NOMO-1 treated with DMSO at 0.1 percent for 48 hours (cell line): ENCODE measurements at regions not wholly inside any gene's neighbourhood (a gene's known extent, or its start where the extent isn't known, plus 50 kb on each side); places are given as distances from the start of the nearest gene placed in this dataset.
"Not testable (repeated sequence)": the region's sequence is repeated elsewhere in the genome, so short reads cannot be mapped to it uniquely, and the experiment has no call there.

ENCODE experiments used
- DNase-seq: peaks from one replicate; lab custom pipeline; 2025; ENCODE audit not compliant: unreplicated experiment; lab: John Stamatoyannopoulos, UW

DNA sequence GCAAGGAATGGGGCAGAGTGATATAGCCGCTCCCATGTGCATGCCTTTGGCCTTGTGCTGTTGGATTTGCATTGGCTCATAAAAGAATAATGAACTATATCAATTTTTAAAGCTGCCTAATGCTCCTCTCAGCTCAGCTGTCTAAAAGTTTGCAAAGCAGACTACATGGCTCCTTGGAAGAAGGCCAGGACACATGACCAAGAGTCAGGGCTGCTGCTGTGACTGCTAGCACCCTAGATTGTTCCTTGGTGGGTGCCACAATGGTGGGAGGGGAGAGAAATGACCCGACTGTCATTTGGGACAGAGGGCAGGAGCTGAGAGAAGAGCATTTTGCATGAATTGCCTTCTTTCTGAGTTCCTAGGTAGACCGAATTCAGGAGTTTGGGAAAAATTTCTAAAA, 307.9 kb downstream of the PDCD6IP start:
- no peak for DNase-seq

DNA sequence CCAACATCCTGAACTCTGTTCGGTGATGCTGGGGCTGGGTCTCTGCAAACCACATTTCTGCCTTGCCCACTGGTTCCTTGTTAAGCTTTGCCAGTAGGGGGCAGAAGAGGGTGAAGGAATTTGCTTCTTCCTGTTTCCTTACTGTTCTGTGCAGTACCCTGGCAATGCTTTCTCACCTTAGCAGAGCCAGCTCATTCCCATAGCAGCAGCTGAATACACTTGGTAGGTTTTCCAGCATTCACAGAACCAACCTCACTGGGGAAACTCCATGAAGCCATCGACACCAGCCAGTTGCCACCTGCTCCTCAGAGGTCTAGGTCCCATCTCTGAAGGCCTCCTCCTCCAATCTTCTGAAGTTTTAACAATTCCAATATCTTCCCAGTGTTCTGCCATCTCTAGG, 308.4 kb downstream of the PDCD6IP start:
- DNase-seq, result peak; percentile 36

DNA sequence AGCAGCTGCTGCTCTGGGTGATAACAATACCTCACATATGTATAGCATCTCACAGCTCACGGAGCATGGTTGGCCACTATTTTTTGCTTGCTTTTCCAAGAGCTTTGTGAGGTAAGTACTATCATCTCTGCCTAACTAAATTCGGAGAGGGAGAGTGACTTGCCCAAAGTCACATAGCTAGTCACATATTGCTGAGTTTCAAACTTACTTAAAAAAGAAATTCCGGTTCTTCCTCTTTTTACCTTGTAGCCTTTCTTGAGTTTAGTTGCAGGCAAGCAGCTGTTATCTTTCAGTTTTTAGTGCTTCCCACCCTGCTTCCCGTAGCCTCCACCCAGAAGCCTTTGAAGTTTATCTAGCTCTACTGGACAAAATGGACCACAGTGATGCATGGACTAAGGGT, 309.2 kb downstream of the PDCD6IP start:
- DNase-seq, result no peak

DNA sequence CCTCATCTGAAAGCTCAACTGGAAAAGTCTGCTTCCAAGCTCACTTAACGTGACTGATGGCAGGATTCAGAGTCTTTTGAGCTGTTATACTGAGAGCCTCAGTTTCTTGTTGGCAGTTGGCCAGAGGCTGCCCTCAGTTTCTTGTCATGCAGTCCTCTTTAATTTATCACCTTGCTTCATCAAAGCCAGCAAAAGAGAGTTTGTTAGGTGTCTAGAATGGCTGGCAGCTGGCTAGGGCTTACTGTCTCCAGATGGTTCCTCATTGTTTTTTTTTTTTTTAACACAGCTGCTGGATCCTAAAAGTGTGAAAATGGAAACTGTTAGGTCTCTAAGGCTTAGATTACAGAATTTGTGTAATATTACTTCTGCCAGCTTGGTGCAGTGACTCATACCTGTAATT, 310.6 kb downstream of the PDCD6IP start:
- DNase-seq, result no peak

DNA sequence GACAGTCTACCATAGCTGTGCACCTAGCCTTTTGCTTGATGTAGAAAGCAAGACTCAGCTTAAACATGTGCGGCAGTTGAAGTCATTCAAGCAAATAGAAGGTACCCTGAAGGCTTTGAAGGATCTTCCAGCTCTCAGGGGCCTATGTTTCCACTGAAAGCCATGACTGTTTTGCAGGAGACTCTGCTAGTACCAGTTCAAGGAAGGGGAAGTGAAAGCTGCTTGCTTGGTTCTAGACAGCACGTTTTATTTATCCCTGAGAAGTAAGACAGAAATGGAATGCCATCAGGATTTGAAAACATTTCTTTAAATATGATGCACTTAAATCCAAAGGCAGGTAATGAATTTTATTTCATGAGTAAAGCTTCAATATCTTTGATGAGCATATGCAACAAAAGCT, 311.4 kb downstream of the PDCD6IP start:
- DNase-seq, result peak; percentile 70

DNA sequence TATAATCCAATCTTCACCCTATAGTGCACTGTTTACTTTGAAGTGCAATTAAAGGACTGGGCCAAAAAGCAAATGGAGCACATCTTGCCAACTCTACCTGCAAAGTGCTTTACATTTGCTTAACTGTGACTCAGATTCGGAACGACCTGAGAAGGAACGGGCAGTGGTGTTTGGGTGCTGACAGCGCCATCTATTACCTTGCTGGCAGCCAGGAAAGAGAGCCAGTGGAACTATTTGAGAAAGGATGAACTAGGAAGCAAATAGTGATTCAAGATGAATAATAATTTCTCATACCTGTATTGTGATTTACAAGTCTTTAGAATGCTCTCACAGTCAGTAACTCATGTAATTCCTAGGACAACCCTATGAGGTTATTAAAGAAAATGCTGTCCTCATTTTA, 312.9 kb downstream of the PDCD6IP start:
- DNase-seq, result no peak

DNA sequence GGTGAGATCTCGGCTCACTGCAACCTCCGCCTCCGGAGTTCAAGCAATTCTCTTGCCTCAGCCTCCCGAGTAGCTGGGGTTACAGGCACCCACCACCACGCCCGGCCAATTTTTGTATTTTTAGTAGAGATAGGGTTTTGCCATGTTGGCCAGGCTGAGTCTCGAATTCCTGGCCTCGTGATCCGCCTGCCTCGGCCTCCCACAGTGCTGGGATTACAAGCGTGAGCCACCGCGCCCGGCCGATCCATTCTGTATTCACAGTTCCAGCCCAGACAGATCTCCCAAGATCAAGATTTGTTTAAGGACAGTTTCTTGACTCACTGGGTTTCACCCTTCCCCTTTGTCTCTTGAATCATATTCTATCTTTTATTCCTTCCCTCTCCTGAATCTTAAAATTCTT, 313.8 kb downstream of the PDCD6IP start:
- not testable (repeated sequence) for DNase-seq

DNA sequence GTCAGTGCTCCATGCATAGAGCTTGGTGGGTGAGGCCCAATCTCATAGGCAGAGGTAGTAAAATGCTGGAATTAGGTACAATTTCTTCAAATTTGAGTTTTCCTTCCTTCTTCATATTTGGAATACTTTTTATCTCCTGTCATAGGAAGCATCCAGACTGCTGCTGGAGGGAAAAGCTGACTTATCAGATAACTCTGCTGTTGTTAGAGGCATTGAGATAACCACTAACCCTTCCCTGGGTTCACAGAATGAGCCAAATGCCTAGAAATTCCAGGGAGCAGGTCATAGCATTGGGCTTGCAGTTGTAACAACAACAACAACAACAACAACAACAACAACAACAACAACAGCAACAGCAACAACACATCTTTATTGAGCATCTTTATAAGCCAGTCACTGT, 332.7 kb downstream of the PDCD6IP start:
- no peak for DNase-seq

DNA sequence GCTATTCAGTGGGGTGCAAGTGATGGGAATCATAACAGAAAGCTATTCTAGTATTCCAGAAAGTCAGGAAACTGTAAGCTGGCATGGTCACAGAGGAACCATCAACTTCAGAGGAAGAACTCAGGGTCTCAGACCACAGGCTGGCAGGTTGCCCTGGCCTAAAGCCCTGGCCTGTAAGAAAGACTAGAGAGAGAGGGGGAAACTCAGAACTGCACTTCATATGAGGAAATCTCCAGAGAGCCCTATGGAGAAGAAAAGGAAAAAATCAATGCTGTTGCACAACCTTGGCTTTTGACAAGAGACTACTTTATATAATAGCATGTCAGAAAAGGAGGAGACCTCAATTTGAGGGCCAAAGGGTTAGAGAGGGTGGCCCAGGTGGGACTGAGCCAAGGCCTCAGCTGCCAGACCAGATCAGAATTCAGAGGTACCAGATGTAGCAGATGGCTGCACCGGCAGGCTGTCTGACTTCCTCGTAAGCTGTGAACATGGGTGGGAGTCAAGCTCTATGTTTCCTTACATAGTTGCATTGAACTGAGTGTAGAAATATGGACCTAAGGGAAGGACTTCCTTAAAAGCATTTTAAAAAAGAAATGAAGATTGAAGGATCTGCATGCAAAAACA, 333.8 kb downstream of the PDCD6IP start:
- DNase-seq, result no peak

DNA sequence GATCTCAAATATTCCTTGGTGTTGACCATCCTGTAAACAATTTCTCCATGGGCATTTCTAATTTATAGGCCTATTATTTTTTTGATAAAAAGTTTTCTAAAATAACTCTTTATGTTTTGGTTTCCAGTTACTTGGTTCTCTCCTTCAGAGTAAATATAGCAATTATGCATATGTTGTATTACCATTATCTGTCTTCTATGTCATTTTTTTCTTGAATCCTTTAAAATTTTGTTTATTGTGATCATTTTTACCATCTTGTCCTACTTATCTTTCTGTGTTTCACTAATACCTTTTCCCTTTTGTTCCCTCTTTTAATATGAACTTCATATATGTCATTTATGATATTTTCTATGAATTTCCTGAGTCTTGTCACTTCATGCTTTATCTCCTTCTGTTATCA, 341.1 kb downstream of the PDCD6IP start:
- no peak for DNase-seq

DNA sequence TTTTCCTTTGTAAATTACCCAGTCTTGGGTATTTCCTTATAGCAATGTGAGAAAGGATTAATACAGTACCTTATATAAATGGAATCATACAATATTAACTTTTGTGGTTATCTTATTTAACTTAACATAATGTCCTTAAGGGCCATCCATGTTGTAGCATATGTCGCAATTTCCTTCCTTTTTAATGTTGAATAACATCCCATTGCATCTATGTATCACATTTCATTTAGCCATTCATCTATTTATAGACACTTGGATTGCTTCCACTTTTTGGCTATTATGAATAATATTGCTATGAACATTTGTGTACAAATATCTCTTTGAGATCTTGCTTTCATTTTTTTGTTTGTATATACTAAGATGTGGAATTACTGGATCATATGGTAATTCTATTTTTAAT, 342.2 kb downstream of the PDCD6IP start:
- peak; percentile 49 for DNase-seq

DNA sequence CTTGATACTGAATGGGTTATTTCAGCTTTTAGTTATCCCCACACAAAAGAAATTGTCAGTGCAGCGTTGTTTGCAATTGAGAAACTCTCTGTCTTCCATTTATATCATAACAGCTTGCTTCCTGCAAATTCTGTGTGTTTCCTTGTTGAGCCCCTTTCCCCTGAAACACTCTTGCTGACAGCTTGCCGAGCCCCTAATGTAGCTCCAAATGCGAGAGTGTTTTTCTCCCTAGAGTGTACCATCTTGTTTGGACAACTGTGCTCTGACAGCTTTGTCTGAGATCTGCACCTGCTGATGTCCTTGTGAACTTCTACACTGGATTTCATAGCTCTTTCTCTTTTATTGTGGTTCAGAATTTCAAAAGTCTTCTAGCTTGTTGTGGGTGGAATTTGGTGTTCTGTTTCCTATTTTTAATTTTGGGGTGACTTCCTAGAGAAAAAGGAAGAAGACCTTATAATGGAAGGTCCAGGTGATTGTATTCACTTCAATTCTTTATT, 343.5 kb downstream of the PDCD6IP start:
- no peak for DNase-seq

DNA sequence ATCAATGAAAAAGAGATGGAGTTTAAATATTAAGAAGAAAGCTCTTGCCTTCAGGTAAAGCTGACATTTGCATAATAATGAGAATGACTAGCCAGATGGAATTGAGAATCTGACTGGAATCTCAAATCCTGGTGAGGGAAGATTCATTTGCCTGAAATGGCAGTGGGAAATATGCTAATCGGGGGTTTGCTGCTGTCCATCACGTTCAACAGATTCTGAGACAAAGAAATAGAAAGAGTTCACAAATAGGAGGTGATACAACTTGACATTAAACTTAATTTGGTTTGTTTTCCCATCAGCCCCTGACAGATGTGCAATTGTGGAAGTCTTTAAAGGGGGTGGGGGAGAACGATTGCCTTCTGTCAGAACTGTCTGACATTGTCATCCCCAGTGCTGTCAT, 347.4 kb downstream of the PDCD6IP start:
- DNase-seq, result no peak

DNA sequence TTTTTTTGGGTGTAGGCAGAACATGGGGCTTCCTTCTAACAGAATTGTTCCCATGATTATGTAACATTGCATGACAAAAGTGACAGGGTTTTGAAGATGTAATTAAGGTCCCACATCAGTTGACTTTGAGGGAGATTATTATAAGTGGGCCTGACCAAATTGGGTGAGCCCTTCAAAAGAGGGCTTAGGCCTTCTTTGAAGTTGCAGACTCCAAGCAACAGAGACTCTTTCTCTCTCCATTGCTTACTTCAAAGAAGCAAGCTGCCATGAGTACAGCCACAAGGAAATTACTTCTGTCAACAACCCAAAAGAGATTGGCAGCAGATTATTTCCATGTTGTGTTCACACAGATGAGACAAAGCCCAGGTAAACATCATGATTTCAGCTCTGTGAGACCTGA, 348.2 kb downstream of the PDCD6IP start:
- DNase-seq, result no peak

DNA sequence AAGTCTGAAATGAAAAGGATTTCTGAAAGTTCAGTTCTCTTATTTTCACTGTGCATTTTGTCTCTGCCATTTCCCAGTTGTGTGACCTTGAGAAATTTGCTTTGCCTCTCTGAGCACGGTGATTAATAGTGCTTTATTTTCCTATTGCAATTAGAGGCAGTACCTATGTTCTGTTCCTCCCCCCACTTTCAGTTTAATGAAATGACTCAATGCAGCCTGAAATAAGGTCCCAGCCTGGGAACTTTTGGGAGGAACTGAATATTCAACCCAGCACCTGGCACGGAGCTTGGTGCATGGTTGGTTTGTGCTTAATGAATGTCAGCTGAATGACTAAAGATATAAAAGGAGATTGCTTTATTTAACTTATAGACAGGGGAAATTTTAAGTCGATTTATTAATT, 352.6 kb downstream of the PDCD6IP start:
- no peak for DNase-seq

DNA sequence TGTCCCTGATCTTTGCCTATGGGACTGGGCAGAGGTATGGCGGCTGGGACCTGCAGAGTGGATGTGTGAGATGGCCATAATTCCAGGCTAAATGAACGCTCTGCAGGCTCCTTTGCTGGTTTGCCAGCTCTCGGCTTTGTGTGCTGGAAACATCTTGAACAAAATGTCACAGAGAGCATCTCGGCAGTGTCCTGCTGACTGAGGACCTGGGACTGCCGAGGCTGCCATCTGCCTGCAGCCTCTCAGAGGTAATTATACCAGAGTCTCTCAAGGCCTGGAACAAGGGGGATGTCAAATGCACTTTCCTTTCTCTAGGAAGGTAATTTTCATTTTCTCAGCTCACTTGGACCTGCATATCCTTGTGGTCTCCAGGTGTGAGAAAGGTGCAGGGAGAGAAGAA, 354.2 kb downstream of the PDCD6IP start:
- no peak for DNase-seq

DNA sequence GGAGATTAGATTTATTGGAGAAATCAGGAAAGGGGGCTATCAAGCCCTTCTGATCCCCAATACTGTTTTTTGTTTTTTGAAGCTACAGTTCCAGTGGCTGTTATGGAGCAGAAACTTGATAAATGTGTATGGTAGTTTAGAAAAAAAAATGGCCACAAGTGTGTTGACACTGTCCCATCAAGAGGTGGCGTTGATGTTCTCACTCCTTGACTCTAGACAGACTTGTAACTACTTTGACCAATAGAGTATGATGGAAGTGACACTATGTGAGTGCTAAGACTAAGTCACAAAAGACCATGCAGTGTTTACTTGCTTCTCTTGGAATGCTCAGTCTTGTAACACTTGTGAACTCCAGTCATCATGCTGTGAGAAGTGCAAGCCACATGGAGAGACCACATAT, 356.7 kb downstream of the PDCD6IP start:
- no peak for DNase-seq

DNA sequence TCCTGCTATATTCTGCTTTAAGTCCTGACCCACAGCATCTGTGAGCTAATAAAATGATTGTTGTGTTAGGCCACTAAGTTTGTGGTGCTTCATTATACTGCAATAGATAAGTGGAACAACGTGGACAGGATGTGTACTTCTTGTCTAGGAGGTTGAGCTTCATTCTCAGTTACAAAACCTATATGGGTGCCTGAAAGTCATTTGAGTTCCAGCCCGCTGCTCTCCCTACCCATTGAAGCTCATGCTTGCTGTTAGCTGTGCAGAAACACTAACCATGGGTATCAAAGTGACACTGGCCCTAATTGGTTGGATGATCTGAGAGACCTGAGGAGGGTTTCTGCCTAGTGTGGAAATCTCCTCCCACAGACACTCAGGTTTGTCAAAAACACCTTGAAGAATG, 357.2 kb downstream of the PDCD6IP start:
- no peak for DNase-seq

DNA sequence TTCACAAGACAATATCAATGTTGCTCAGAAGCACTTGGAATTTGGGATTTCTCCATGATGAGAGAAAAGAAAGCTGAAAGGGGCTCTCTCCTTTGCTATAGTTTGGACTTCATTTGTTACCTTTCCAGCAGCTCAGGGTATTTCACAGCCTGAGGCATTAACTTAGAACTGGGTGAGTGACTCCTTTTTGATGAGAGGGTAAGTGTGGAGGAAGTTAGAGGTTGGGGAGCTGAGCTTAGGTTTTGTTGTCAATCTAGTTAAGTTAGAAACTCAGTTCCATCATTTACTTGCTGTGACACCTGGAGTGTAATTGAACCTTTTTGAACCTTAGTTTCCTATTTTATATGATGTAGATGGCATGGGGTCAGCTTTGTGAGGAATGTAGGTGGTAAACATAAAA, 359.1 kb downstream of the PDCD6IP start:
- DNase-seq, result no peak

DNA sequence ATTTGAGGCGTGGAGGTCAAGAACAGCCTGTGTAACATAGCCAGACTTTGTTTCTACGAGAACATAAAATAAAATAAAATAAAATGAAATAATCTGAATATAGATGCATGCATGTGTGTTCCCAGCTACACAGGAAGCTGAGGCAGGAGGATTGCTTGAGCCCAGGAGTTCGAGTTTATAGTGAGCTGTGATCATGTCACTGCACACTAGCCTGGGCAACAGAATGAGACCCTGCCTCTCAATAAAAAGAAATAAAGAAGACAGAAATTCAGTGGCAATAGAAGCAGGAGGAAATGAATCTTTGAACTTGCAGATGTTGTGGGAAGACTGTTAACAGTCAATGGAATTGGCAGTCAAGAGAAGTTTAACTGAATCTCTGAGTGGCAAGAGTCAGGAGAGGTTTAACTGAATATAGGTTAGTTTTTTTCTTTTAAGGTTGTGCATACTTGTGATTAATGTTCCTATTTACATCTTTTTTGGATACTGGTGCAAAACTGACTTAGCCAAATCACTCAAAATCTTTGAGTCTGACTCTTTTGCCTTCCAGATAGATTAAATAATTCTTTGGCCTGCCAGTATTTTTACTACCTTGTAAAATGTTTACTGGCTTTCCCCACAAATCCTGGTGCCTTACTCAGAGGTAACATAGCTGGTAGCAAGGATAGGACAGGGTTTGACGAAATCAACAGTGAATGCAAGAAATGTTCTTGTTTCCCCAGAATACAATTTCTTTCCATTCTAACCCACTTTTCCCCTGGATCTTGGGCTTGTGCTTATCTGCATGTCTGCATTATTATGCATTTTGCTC, 361.4 kb downstream of the PDCD6IP start:
- no peak for DNase-seq

DNA sequence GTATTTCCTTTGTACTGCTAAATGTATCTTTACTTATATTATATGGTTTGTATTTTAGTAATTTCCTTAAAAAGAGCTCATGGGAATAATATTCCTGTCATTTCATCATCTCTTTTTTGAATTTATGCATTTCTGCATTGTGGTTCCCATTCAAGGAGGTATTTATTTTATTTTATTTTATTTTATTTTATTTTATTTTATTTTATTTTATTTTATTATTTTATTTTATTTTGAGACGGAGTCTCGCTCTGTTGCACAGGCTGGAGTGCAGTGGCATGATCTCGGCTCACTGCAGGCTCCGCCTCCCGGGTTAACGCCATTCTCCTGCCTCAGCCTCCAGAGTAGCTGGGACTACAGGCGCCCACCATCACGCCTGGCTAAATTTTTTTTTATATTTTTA, 371.2 kb downstream of the PDCD6IP start:
- DNase-seq, result not testable (repeated sequence)

DNA sequence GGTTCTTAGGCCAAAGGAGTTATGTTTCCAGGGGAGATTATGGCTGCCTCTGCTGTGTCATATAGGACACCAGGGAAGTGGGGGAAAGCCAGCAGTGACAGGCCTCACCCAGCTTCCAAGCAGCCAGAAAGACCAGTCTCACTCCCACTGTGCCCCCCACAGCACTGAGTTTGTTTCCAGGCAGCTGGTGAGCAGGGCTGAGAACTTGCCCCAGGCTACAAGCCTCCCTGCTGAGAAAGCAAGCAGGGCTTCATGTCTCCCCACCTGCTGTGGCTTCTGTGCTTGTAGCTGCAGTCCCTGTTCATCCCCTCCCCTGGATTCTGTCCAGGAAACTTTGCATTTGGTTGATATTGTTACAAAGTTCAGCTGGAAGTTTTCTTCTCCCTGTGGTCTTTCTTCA, 376.3 kb downstream of the PDCD6IP start:
- DNase-seq, result no peak
